Mucosa of descending colon (tissue), 3 donors: ENCODE measurements at regions not wholly inside any gene's neighbourhood (a gene's known extent, or its start where the extent isn't known, plus 50 kb on each side); places are given as distances from the start of the nearest gene placed in this dataset.
A peak's percentile ranks its signal among the peaks of the same experiment; 100 is the strongest.

Source experiments
- ATAC-seq: fragments of 200-7000 bp; cut with Tn5 transposase; one replicate; pipeline ENCODE4 v1.9.1; 2020; ENCODE audit warnings: mild to moderate bottlenecking, moderate library complexity
- DNase-seq, 3 donors: peaks; one replicate each; pipeline ENCODE4 v3.0.0-alpha.2; 2020
- H3K36me3 ChIP-seq: fragments of 200-600 bp; one replicate; pipeline ENCODE4 v1.8.0; 2021; ENCODE audit warnings: low read depth, mild to moderate bottlenecking
- H3K4me1 ChIP-seq: fragments of 200-600 bp; one replicate; pipeline ENCODE4 v1.8.0; 2021; ENCODE audit warnings: low read depth, mild to moderate bottlenecking
- H3K4me3 ChIP-seq: fragments of 200-600 bp; one replicate; pipeline ENCODE4 v1.8.0; 2021; ENCODE audit warnings: mild to moderate bottlenecking
- H3K9me3 ChIP-seq: fragments of 200-600 bp; one replicate; pipeline ENCODE4 v1.8.0; 2021; ENCODE audit warnings: mild to moderate bottlenecking
- CTCF ChIP-seq: fragments of 200-600 bp; IDR thresholded peaks from one replicate; pipeline ENCODE4 v1.8.0; 2022; ENCODE audit warnings: antibody characterized with exemption, mild to moderate bottlenecking
- intact Hi-C, 2 donors: fragments of 100-400 bp; cut with DNase I in 1 of 2; cut with micrococcal nuclease in 1 of 2; formaldehyde crosslinking; loops; one replicate each; pipeline versions ENCODE4 v1.11.0 to v1.11.1; 2022; cut with DNase I, micrococcal nuclease
- donor health status: DM: no; HTN: no; CAD: no; lungs with moderate emphysema.
- donor health status: DM: no; HTN: no; CAD: no.
- donor health status: DM: no; HTN: yes; CAD: no.

GRCh38 chr13:44293908-44294735, 79.5 kb upstream of the SERP2 start:
- H3K4me3 ChIP-seq, result no peak overlapping the region
- H3K4me1 ChIP-seq, result no peaks in the 10 kb centered on the region
- H3K9me3 ChIP-seq, result no peaks in the 10 kb centered on the region
- intact Hi-C loops, result no loop called here
- TF ChIP-seq CTCF, result no peak
- DNase-seq (no peak), ATAC-seq (peak; percentile 36)
- no peaks in the 10 kb centered on the region for H3K36me3 ChIP-seq

- no peak for DNase-seq
- Histone ChIP-seq H3K4me3 (no peak overlapping the region), H3K9me3 (no peaks in the 10 kb centered on the region), H3K36me3 (no peaks in the 10 kb centered on the region), H3K4me1 (no peaks in the 10 kb centered on the region)
- no peak for ATAC-seq
- TF ChIP-seq CTCF, result no peak
- intact Hi-C loops, result no loop called here
These were observed 78.7 kb upstream of the SERP2 start for GRCh38 chr13:44294876-44295275.

GRCh38 chr13:44296856-44297255, 76.8 kb upstream of the SERP2 start:
- no peaks in the 10 kb centered on the region for H3K9me3 ChIP-seq
- DNase-seq (no peak), ATAC-seq (no peak)
- intact Hi-C loops, result no loop called here
- H3K4me3 ChIP-seq, result no peak overlapping the region
- H3K36me3 ChIP-seq, result no peaks in the 10 kb centered on the region
- H3K4me1 ChIP-seq, result no peaks in the 10 kb centered on the region
- no peak for TF ChIP-seq CTCF

GRCh38 chr13:44298314-44298713, 75.3 kb upstream of the SERP2 start:
- no peaks in the 10 kb centered on the region for H3K4me1 ChIP-seq
- H3K9me3 ChIP-seq, result no peaks in the 10 kb centered on the region
- DNase-seq, result no peak
- H3K4me3 ChIP-seq, result no peak overlapping the region
- no peak for TF ChIP-seq CTCF
- intact Hi-C loops, result no loop called here
- no peaks in the 10 kb centered on the region for H3K36me3 ChIP-seq
- no peak for ATAC-seq

- no peak for TF ChIP-seq CTCF
- no peaks in the 10 kb centered on the region for H3K36me3 ChIP-seq
- no peak overlapping the region for H3K4me3 ChIP-seq
- H3K9me3 ChIP-seq, result no peaks in the 10 kb centered on the region
- ATAC-seq (no peak), DNase-seq (no peak)
- intact Hi-C loops, result no loop called here
- no peaks in the 10 kb centered on the region for H3K4me1 ChIP-seq
These were observed 74.3 kb upstream of the SERP2 start for GRCh38 chr13:44299152-44299943.
